ENCODE measurements at regions not wholly inside any gene's neighbourhood (a gene's known extent, or its start where the extent isn't known, plus 50 kb on each side); places are given as distances from the start of the nearest gene placed in this dataset.

DNA sequence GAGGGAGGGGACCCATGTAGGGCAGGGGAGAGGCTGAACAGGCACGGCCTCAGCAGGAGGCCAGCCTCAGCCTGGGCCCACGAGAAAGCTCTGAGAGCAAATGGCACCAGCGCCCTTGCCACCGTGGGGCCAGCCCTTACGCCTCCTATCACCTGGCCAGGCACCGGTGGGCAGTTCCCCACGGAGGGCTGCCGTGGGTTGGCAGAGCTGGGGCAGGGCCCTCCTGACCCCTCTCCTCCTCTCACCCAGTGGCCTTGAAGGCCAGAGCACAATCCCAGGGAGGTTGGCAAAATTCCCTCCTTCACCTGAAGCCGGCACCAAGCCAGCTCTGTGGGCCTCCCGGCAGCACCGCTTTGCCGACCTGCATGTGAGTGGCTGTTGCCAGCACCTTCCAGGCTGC is 53.1 kb upstream of the ENPP7 start:
- Histone ChIP-seq H3K9me3 (peaks cover 0 to 14% (median 0%) of the 10 kb centered on the region in 3 donors), H3K36me3 (replicated peaks in 1 of 2; ENCODE audit: insufficient read depth in 1 of 2, low read depth in 2 of 2) (no peaks in the 10 kb centered on the region), H3K4me3 (no peak overlapping the region), H3K27ac (no peak overlapping the region), H3K4me1 (no peaks in the 10 kb centered on the region), H3K27me3 (no peaks in the 10 kb centered on the region)
- intact Hi-C loops (cut with DNase I), result no loop called here
- ATAC-seq, result no peak
- 48 to 56% methylated on average over 5 to 12 of the region's 12 CpGs for WGBS, 2 donors
- TF ChIP-seq CTCF (IDR thresholded peaks at IDR 0.05) (no peak), POLR2A (IDR thresholded peaks at IDR 0.05) (no peak)
- DNase-seq, result no peak

GRCh38 chr17:79676796-79677195 is 53.9 kb upstream of the ENPP7 start:
- H3K4me1 ChIP-seq, result no peaks in the 10 kb centered on the region
- no peak for ATAC-seq
- WGBS, 2 donors, result 66 to 72% methylated on average over 10 of the region's 10 CpGs
- intact Hi-C loops (cut with DNase I), result no loop called here
- TF ChIP-seq POLR2A (IDR thresholded peaks at IDR 0.05) (no peak), CTCF (IDR thresholded peaks at IDR 0.05) (no peak)
- H3K4me3 ChIP-seq, result no peak overlapping the region
- peaks cover 0 to 14% (median 0%) of the 10 kb centered on the region in 3 donors for H3K9me3 ChIP-seq
- H3K36me3 ChIP-seq (replicated peaks in 1 of 2; ENCODE audit: insufficient read depth in 1 of 2, low read depth in 2 of 2), result no peaks in the 10 kb centered on the region
- H3K27ac ChIP-seq, result no peak overlapping the region
- no peaks in the 10 kb centered on the region for H3K27me3 ChIP-seq
- no peak for DNase-seq

- intact Hi-C loops (cut with DNase I), result no loop called here
- no peak for ATAC-seq
- Histone ChIP-seq H3K4me3 (no peak overlapping the region), H3K36me3 (replicated peaks in 1 of 2; ENCODE audit: insufficient read depth in 1 of 2, low read depth in 2 of 2) (no peaks in the 10 kb centered on the region), H3K4me1 (no peaks in the 10 kb centered on the region), H3K9me3 (peaks cover 0 to 14% (median 0%) of the 10 kb centered on the region in 3 donors), H3K27ac (no peak overlapping the region), H3K27me3 (no peaks in the 10 kb centered on the region)
- WGBS, 2 donors, result 61 to 64% methylated on average over 2 to 3 of the region's 3 CpGs
- no peak for DNase-seq
- TF ChIP-seq POLR2A (IDR thresholded peaks at IDR 0.05) (no peak), CTCF (IDR thresholded peaks at IDR 0.05) (no peak)
Measured at GRCh38 chr17:79675413-79675725, 55.4 kb upstream of the ENPP7 start.

DNA sequence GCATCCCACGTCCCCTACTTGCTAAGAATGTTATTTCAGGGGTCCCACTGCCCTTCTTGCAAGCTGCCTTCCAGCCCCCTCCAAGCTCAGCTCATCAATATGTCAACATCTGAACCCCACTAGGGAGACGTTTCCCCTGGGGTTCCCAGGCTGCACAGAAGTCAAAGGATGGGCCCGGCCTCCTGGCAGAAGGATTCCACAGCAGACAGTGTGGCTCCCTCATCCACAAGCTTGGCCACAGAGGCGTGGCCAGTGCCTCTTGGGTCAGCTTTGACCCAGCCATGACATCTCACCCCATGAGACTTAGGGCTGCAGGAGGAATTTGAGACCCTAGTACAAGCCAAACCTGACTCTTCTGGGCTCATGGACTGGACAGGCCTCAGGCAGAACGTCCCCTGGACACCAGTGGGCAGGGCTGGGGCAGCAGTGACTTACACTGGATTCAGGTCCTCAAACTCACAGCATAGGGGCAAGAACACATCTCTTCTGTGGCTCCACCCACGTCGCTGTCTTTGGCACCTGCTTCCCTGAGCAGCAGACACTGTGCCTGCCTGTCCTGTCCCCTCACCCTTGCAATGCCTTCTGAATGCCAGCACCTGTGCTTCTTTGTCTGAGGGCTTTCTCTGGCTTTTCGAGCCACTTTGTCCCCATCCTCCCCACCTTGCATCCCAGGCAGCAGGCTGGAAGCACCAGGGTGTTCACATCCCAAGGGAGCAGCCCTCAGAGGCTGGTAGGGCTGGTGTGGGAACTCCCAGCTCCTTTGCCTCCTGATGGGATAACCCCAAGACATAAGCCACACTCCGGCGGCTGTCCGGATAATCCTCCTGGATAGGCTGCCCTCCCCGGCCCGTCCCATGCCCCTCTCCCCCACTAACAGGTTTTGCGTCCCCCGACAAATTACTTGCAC is 56.0 kb upstream of the ENPP7 start:
- intact Hi-C loops (cut with DNase I), result no loop called here
- H3K4me1 ChIP-seq, result no peaks in the 10 kb centered on the region
- DNase-seq, result no peak
- 64 to 92% methylated on average over 11 to 15 of the region's 15 CpGs for WGBS, 2 donors
- TF ChIP-seq CTCF (IDR thresholded peaks at IDR 0.05) (no peak), POLR2A (IDR thresholded peaks at IDR 0.05) (no peak)
- H3K27me3 ChIP-seq, result no peaks in the 10 kb centered on the region
- peaks cover 0 to 14% (median 0%) of the 10 kb centered on the region in 3 donors for H3K9me3 ChIP-seq
- no peak overlapping the region for H3K27ac ChIP-seq
- H3K4me3 ChIP-seq, result no peak overlapping the region
- no peaks in the 10 kb centered on the region for H3K36me3 ChIP-seq (replicated peaks in 1 of 2; ENCODE audit: insufficient read depth in 1 of 2, low read depth in 2 of 2)
- no peak for ATAC-seq

GRCh38 chr17:79673517-79673916 is 57.2 kb upstream of the ENPP7 start:
- no peak for DNase-seq
- H3K27me3 ChIP-seq, result no peaks in the 10 kb centered on the region
- WGBS, 2 donors, result 46 to 51% methylated on average over 2 of the region's 2 CpGs
- intact Hi-C loops (cut with DNase I), result no loop called here
- no peaks in the 10 kb centered on the region for H3K4me1 ChIP-seq
- H3K9me3 ChIP-seq, result peaks cover 0 to 14% (median 0%) of the 10 kb centered on the region in 3 donors
- no peak overlapping the region for H3K27ac ChIP-seq
- no peak for TF ChIP-seq POLR2A (IDR thresholded peaks at IDR 0.05)
- no peak for TF ChIP-seq CTCF (IDR thresholded peaks at IDR 0.05)
- H3K4me3 ChIP-seq, result no peak overlapping the region
- no peak for ATAC-seq
- no peaks in the 10 kb centered on the region for H3K36me3 ChIP-seq (replicated peaks in 1 of 2; ENCODE audit: insufficient read depth in 1 of 2, low read depth in 2 of 2)
